WTC11 (cell line): ENCODE measurements at regions not wholly inside any gene's neighbourhood (a gene's known extent, or its start where the extent isn't known, plus 50 kb on each side); places are given as distances from the start of the nearest gene placed in this dataset.

Experiments
- ATAC-seq: fragments of 200-7000 bp; cut with Tn5 transposase; 2 replicates; pipeline ENCODE4 v1.10.0; 2021; ENCODE audit warnings: mild to moderate bottlenecking, moderate library complexity
- CTCF ChIA-PET: fragments of 300-600 bp; sonication (Branson Sonifier 250); formaldehyde crosslinking; loops from one replicate; lab custom pipeline; 2021; ENCODE audit warnings: antibody characterized with exemption; lab: Charles Lee
- POLR2A ChIA-PET: fragments of 350-600 bp; sonication (Branson Sonifier 250); formaldehyde crosslinking; loops from one replicate; lab custom pipeline; 2021; ENCODE audit warnings: antibody characterized with exemption; lab: Charles Lee
- DNase-seq: peaks from one replicate; pipeline ENCODE4 v3.0.0; 2021; ENCODE audit warnings: low spot score
- H3K27ac Mint-ChIP-seq: 2 replicates; pipeline ENCODE4 v1.8.0; 2021; ENCODE audit warnings: mixed read lengths
- H3K27me3 Mint-ChIP-seq: 2 replicates; pipeline ENCODE4 v1.8.0; 2021; ENCODE audit warnings: low read depth, mild to moderate bottlenecking, moderate library complexity, mixed read lengths
- H3K36me3 Mint-ChIP-seq: 2 replicates; pipeline ENCODE4 v1.8.0; 2021; ENCODE audit warnings: mixed read lengths
- H3K4me1 Mint-ChIP-seq: 2 replicates; pipeline ENCODE4 v1.8.0; 2022; ENCODE audit warnings: mixed read lengths
- H3K4me3 Mint-ChIP-seq: 2 replicates; pipeline ENCODE4 v1.8.0; 2021; ENCODE audit warnings: mild to moderate bottlenecking, moderate library complexity, mixed read lengths
- H3K9me3 Mint-ChIP-seq: 2 replicates; pipeline ENCODE4 v1.8.0; 2021; ENCODE audit warnings: mixed read lengths
- ELF4 ChIP-seq: sonication (generic); formaldehyde crosslinking; IDR thresholded peaks from 2 replicates; pipeline ENCODE4 v1.8.1; 2022; ENCODE audit warnings: low read depth, mild to moderate bottlenecking, moderate library complexity, missing genetic modification reagents
- FOXP1 ChIP-seq: sonication (generic); formaldehyde crosslinking; IDR thresholded peaks from 2 replicates; pipeline ENCODE4 v1.8.0; 2022; ENCODE audit warnings: missing genetic modification reagents, mild to moderate bottlenecking, moderate library complexity, borderline replicate concordance
- GRHL2 ChIP-seq: fragments of 250-450 bp; sonication (Bioruptor Pico); IDR thresholded peaks from 2 replicates; pipeline ENCODE4 v1.8.0; 2022; ENCODE audit warnings: mild to moderate bottlenecking, moderate library complexity; ENCODE audit not compliant: insufficient replicate concordance, severe bottlenecking
- IRF2 ChIP-seq: sonication (generic); formaldehyde crosslinking; IDR thresholded peaks from 2 replicates; pipeline ENCODE4 v1.8.0; 2022; ENCODE audit warnings: low read depth, missing genetic modification reagents, borderline replicate concordance
- JUN ChIP-seq: sonication (generic); formaldehyde crosslinking; IDR thresholded peaks from 2 replicates; pipeline ENCODE4 v1.8.0; 2023; ENCODE audit warnings: mild to moderate bottlenecking, missing genetic modification reagents
- NFE2L1 ChIP-seq: sonication (generic); formaldehyde crosslinking; IDR thresholded peaks from 2 replicates; pipeline ENCODE4 v1.8.1; 2023; ENCODE audit warnings: missing genetic modification reagents
- NFYB ChIP-seq: sonication (generic); formaldehyde crosslinking; conservative IDR thresholded peaks from 2 replicates; pipeline ENCODE4 v1.8.0; 2022; ENCODE audit warnings: low read depth, missing genetic modification reagents
- NR1H2 ChIP-seq: sonication (generic); formaldehyde crosslinking; IDR thresholded peaks from 2 replicates; pipeline ENCODE4 v1.9.0; 2021; ENCODE audit warnings: mild to moderate bottlenecking, moderate library complexity, missing genetic modification reagents
- PRRX2 ChIP-seq: fragments of 250-450 bp; sonication (Bioruptor Pico); IDR thresholded peaks from 2 replicates; pipeline ENCODE4 v1.8.0; 2021; ENCODE audit warnings: mild to moderate bottlenecking
- RORB ChIP-seq: fragments of 250-450 bp; sonication (Bioruptor Pico); IDR thresholded peaks from 2 replicates; pipeline ENCODE4 v1.9.0; 2021; ENCODE audit warnings: mild to moderate bottlenecking
- TCF7 ChIP-seq: sonication (generic); formaldehyde crosslinking; IDR thresholded peaks from 2 replicates; pipeline ENCODE4 v1.8.0; 2022; ENCODE audit warnings: mild to moderate bottlenecking, low read depth, missing genetic modification reagents, moderate library complexity
- ZNF219 ChIP-seq: sonication (generic); formaldehyde crosslinking; IDR thresholded peaks from 2 replicates; pipeline ENCODE4 v1.8.0; 2023; ENCODE audit warnings: missing genetic modification reagents, mild to moderate bottlenecking, borderline replicate concordance
- ZNF416 ChIP-seq: fragments of 250-450 bp; sonication (Bioruptor Pico); IDR thresholded peaks from 2 replicates; pipeline ENCODE4 v1.9.0; 2021; ENCODE audit warnings: mild to moderate bottlenecking, inconsistent platforms
- TF ChIP-seq, protein P1 (sequence below): fragments of 250-450 bp; sonication (Bioruptor Pico); IDR thresholded peaks from 2 replicates; pipeline ENCODE4 v1.9.0; 2021; ENCODE audit warnings: moderate library complexity, mild to moderate bottlenecking, inconsistent platforms, borderline replicate concordance
- TF ChIP-seq, protein P2 (sequence below): sonication (generic); formaldehyde crosslinking; IDR thresholded peaks from 2 replicates; pipeline ENCODE4 v1.8.0; 2022; ENCODE audit warnings: missing genetic modification reagents
- TF ChIP-seq, protein P3 (sequence below): sonication (generic); formaldehyde crosslinking; IDR thresholded peaks from 2 replicates; pipeline ENCODE4 v1.8.1; 2022; ENCODE audit warnings: missing genetic modification reagents, borderline replicate concordance
- TF ChIP-seq, protein P4 (sequence below): fragments of 250-450 bp; sonication (Bioruptor Pico); IDR thresholded peaks from 2 replicates; pipeline ENCODE4 v1.9.0; 2021; ENCODE audit warnings: mild to moderate bottlenecking, borderline replicate concordance

DNA sequence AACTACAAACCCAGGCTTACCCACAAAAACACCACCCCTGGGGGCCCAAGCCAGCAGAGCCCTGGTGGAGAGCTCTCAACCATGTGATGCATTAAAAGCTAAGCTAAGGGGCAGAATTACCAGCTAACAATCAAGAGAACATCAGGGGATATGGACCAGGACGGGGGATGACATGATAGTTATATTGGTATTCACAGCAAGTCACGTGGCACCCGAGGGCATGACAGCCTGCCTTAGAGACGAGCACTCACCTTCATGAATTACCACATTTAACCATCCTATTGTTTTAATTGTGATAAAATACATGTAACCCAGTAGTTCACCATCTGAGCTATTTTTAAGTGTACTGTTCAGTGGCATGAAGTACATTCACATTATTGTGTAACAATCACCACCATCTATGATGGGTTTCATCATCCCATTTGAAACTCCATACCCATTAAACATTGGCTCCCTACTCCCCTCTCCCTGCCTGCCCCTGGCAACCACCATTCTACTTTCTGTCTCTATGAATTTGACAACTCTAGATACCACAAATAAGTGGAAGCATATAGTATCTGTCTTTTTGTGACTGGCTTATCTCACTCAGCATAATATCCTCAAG is 245.6 kb downstream of the ANAPC1 start:
- ChIA-PET CTCF (no interaction called here), POLR2A (no interaction called here)
- no peak overlapping the region for H3K4me3 Mint-ChIP-seq
- H3K36me3 Mint-ChIP-seq = peaks cover 2% of the 10 kb centered on the region; the same call in 1 of the 2 replicates
- DNase-seq (no peak), ATAC-seq (no peak)
- no peaks in the 10 kb centered on the region for H3K27me3 Mint-ChIP-seq
- H3K4me1 Mint-ChIP-seq = no peaks in the 10 kb centered on the region
- TF ChIP-seq ZNF219 = no peak
- TF ChIP-seq FOXP1 (CRISPR knock-in tag) = no peak
- no peak for TF ChIP-seq RORB (CRISPR knock-in tag)
- no peak for TF ChIP-seq TCF7
- TF ChIP-seq, protein P1, sequence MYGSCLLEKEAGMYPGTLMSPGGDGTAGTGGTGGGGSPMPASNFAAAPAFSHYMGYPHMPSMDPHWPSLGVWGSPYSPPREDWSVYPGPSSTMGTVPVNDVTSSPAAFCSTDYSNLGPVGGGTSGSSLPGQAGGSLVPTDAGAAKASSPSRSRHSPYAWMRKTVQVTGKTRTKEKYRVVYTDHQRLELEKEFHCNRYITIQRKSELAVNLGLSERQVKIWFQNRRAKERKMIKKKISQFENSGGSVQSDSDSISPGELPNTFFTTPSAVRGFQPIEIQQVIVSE (CRISPR knock-in tag) = no peak
- TF ChIP-seq, protein P2, sequence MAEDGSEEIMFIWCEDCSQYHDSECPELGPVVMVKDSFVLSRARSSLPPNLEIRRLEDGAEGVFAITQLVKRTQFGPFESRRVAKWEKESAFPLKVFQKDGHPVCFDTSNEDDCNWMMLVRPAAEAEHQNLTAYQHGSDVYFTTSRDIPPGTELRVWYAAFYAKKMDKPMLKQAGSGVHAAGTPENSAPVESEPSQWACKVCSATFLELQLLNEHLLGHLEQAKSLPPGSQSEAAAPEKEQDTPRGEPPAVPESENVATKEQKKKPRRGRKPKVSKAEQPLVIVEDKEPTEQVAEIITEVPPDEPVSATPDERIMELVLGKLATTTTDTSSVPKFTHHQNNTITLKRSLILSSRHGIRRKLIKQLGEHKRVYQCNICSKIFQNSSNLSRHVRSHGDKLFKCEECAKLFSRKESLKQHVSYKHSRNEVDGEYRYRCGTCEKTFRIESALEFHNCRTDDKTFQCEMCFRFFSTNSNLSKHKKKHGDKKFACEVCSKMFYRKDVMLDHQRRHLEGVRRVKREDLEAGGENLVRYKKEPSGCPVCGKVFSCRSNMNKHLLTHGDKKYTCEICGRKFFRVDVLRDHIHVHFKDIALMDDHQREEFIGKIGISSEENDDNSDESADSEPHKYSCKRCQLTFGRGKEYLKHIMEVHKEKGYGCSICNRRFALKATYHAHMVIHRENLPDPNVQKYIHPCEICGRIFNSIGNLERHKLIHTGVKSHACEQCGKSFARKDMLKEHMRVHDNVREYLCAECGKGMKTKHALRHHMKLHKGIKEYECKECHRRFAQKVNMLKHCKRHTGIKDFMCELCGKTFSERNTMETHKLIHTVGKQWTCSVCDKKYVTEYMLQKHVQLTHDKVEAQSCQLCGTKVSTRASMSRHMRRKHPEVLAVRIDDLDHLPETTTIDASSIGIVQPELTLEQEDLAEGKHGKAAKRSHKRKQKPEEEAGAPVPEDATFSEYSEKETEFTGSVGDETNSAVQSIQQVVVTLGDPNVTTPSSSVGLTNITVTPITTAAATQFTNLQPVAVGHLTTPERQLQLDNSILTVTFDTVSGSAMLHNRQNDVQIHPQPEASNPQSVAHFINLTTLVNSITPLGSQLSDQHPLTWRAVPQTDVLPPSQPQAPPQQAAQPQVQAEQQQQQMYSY (CRISPR knock-in tag) = no peak
- TF ChIP-seq NR1H2 (CRISPR knock-in tag) = no peak
- TF ChIP-seq NFE2L1 (CRISPR knock-in tag) = no peak
- TF ChIP-seq JUN = no peak
- TF ChIP-seq ZNF416 = no peak
- TF ChIP-seq PRRX2 (CRISPR knock-in tag) = no peak
- no peak for TF ChIP-seq IRF2 (CRISPR knock-in tag)
- TF ChIP-seq, protein P3, sequence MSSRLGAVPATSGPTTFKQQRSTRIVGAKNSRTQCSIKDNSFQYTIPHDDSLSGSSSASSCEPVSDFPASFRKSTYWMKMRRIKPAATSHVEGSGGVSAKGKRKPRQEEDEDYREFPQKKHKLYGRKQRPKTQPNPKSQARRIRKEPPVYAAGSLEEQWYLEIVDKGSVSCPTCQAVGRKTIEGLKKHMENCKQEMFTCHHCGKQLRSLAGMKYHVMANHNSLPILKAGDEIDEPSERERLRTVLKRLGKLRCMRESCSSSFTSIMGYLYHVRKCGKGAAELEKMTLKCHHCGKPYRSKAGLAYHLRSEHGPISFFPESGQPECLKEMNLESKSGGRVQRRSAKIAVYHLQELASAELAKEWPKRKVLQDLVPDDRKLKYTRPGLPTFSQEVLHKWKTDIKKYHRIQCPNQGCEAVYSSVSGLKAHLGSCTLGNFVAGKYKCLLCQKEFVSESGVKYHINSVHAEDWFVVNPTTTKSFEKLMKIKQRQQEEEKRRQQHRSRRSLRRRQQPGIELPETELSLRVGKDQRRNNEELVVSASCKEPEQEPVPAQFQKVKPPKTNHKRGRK = no peak
- TF ChIP-seq ELF4 (CRISPR knock-in tag) = no peak
- no peak for TF ChIP-seq NFYB (CRISPR knock-in tag)
- TF ChIP-seq, protein P4, sequence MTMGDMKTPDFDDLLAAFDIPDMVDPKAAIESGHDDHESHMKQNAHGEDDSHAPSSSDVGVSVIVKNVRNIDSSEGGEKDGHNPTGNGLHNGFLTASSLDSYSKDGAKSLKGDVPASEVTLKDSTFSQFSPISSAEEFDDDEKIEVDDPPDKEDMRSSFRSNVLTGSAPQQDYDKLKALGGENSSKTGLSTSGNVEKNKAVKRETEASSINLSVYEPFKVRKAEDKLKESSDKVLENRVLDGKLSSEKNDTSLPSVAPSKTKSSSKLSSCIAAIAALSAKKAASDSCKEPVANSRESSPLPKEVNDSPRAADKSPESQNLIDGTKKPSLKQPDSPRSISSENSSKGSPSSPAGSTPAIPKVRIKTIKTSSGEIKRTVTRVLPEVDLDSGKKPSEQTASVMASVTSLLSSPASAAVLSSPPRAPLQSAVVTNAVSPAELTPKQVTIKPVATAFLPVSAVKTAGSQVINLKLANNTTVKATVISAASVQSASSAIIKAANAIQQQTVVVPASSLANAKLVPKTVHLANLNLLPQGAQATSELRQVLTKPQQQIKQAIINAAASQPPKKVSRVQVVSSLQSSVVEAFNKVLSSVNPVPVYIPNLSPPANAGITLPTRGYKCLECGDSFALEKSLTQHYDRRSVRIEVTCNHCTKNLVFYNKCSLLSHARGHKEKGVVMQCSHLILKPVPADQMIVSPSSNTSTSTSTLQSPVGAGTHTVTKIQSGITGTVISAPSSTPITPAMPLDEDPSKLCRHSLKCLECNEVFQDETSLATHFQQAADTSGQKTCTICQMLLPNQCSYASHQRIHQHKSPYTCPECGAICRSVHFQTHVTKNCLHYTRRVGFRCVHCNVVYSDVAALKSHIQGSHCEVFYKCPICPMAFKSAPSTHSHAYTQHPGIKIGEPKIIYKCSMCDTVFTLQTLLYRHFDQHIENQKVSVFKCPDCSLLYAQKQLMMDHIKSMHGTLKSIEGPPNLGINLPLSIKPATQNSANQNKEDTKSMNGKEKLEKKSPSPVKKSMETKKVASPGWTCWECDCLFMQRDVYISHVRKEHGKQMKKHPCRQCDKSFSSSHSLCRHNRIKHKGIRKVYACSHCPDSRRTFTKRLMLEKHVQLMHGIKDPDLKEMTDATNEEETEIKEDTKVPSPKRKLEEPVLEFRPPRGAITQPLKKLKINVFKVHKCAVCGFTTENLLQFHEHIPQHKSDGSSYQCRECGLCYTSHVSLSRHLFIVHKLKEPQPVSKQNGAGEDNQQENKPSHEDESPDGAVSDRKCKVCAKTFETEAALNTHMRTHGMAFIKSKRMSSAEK (CRISPR knock-in tag) = no peak
- no peak for TF ChIP-seq GRHL2 (CRISPR knock-in tag)
- H3K9me3 Mint-ChIP-seq = peaks cover 24% of the 10 kb centered on the region
- no peak overlapping the region for H3K27ac Mint-ChIP-seq
